ENCODE measurements at regions not wholly inside any gene's neighbourhood (a gene's known extent, or its start where the extent isn't known, plus 50 kb on each side); places are given as distances from the start of the nearest gene placed in this dataset.

GRCh38 chr10:28147706-28148105 is 148.8 kb upstream of the ODAD2 start:
- H3K9me3 ChIP-seq (ENCODE audit: control insufficient read depth, low read length): no peaks in the 10 kb centered on the region
- DNase-seq: no peak
- H3K4me1 ChIP-seq (ENCODE audit: control insufficient read depth, insufficient read depth, low read length, poor library complexity, severe bottlenecking): no peaks in the 10 kb centered on the region
- H3K27ac ChIP-seq (ENCODE audit: insufficient read depth, low read length, poor library complexity, severe bottlenecking): no peak overlapping the region
- no peak overlapping the region for H3K4me3 ChIP-seq (ENCODE audit: insufficient read depth, low read depth, low read length, poor library complexity, severe bottlenecking)
- H3K27me3 ChIP-seq (replicated peaks; ENCODE audit: control insufficient read depth, insufficient read depth, low read length, poor library complexity, severe bottlenecking): no peaks in the 10 kb centered on the region
- peaks cover 13% of the 10 kb centered on the region for H3K36me3 ChIP-seq (ENCODE audit: control insufficient read depth, insufficient read depth, low read length)

GRCh38 chr10:28139138-28139537 is 140.3 kb upstream of the ODAD2 start:
- H3K9me3 ChIP-seq (ENCODE audit: control insufficient read depth, low read length): no peaks in the 10 kb centered on the region
- no peaks in the 10 kb centered on the region for H3K36me3 ChIP-seq (ENCODE audit: control insufficient read depth, insufficient read depth, low read length)
- no peak overlapping the region for H3K4me3 ChIP-seq (ENCODE audit: insufficient read depth, low read depth, low read length, poor library complexity, severe bottlenecking)
- no peak overlapping the region for H3K27ac ChIP-seq (ENCODE audit: insufficient read depth, low read length, poor library complexity, severe bottlenecking)
- no peaks in the 10 kb centered on the region for H3K4me1 ChIP-seq (ENCODE audit: control insufficient read depth, insufficient read depth, low read length, poor library complexity, severe bottlenecking)
- DNase-seq: no peak
- no peaks in the 10 kb centered on the region for H3K27me3 ChIP-seq (replicated peaks; ENCODE audit: control insufficient read depth, insufficient read depth, low read length, poor library complexity, severe bottlenecking)

GRCh38 chr10:28137907-28138880 is 139.3 kb upstream of the ODAD2 start:
- no peak overlapping the region for H3K4me3 ChIP-seq (ENCODE audit: insufficient read depth, low read depth, low read length, poor library complexity, severe bottlenecking)
- no peak for DNase-seq
- no peaks in the 10 kb centered on the region for H3K27me3 ChIP-seq (replicated peaks; ENCODE audit: control insufficient read depth, insufficient read depth, low read length, poor library complexity, severe bottlenecking)
- H3K4me1 ChIP-seq (ENCODE audit: control insufficient read depth, insufficient read depth, low read length, poor library complexity, severe bottlenecking): no peaks in the 10 kb centered on the region
- no peak overlapping the region for H3K27ac ChIP-seq (ENCODE audit: insufficient read depth, low read length, poor library complexity, severe bottlenecking)
- peaks cover 3% of the 10 kb centered on the region for H3K36me3 ChIP-seq (ENCODE audit: control insufficient read depth, insufficient read depth, low read length)
- no peaks in the 10 kb centered on the region for H3K9me3 ChIP-seq (ENCODE audit: control insufficient read depth, low read length)

GRCh38 chr10:28135258-28135657 is 136.4 kb upstream of the ODAD2 start:
- Histone ChIP-seq H3K4me1 (ENCODE audit: control insufficient read depth, insufficient read depth, low read length, poor library complexity, severe bottlenecking) (no peaks in the 10 kb centered on the region), H3K9me3 (ENCODE audit: control insufficient read depth, low read length) (no peaks in the 10 kb centered on the region), H3K36me3 (ENCODE audit: control insufficient read depth, insufficient read depth, low read length) (peaks cover 8% of the 10 kb centered on the region), H3K27ac (ENCODE audit: insufficient read depth, low read length, poor library complexity, severe bottlenecking) (no peak overlapping the region), H3K4me3 (ENCODE audit: insufficient read depth, low read depth, low read length, poor library complexity, severe bottlenecking) (no peak overlapping the region), H3K27me3 (replicated peaks; ENCODE audit: control insufficient read depth, insufficient read depth, low read length, poor library complexity, severe bottlenecking) (no peaks in the 10 kb centered on the region)
- DNase-seq: no peak

GRCh38 chr10:28130267-28130666 is 131.4 kb upstream of the ODAD2 start:
- DNase-seq: no peak
- Histone ChIP-seq H3K9me3 (ENCODE audit: control insufficient read depth, low read length) (no peaks in the 10 kb centered on the region), H3K27ac (ENCODE audit: insufficient read depth, low read length, poor library complexity, severe bottlenecking) (no peak overlapping the region), H3K36me3 (ENCODE audit: control insufficient read depth, insufficient read depth, low read length) (peaks cover 13% of the 10 kb centered on the region), H3K4me1 (ENCODE audit: control insufficient read depth, insufficient read depth, low read length, poor library complexity, severe bottlenecking) (no peaks in the 10 kb centered on the region), H3K27me3 (replicated peaks; ENCODE audit: control insufficient read depth, insufficient read depth, low read length, poor library complexity, severe bottlenecking) (no peaks in the 10 kb centered on the region), H3K4me3 (ENCODE audit: insufficient read depth, low read depth, low read length, poor library complexity, severe bottlenecking) (no peak overlapping the region)

GRCh38 chr10:28127881-28128280 is 129.0 kb upstream of the ODAD2 start:
- peaks cover 13% of the 10 kb centered on the region for H3K36me3 ChIP-seq (ENCODE audit: control insufficient read depth, insufficient read depth, low read length)
- H3K27ac ChIP-seq (ENCODE audit: insufficient read depth, low read length, poor library complexity, severe bottlenecking): no peak overlapping the region
- DNase-seq: no peak

GRCh38 chr10:28125701-28126100 is 126.8 kb upstream of the ODAD2 start:
- peaks cover 18% of the 10 kb centered on the region for H3K36me3 ChIP-seq (ENCODE audit: control insufficient read depth, insufficient read depth, low read length)
- no peaks in the 10 kb centered on the region for H3K9me3 ChIP-seq (ENCODE audit: control insufficient read depth, low read length)
- DNase-seq: no peak
- H3K4me1 ChIP-seq (ENCODE audit: control insufficient read depth, insufficient read depth, low read length, poor library complexity, severe bottlenecking): no peaks in the 10 kb centered on the region
- H3K27ac ChIP-seq (ENCODE audit: insufficient read depth, low read length, poor library complexity, severe bottlenecking): no peak overlapping the region
- no peaks in the 10 kb centered on the region for H3K27me3 ChIP-seq (replicated peaks; ENCODE audit: control insufficient read depth, insufficient read depth, low read length, poor library complexity, severe bottlenecking)
- no peak overlapping the region for H3K4me3 ChIP-seq (ENCODE audit: insufficient read depth, low read depth, low read length, poor library complexity, severe bottlenecking)

More at GRCh38 chr10:28127881-28128280, 129.0 kb upstream of the ODAD2 start:
- no peak overlapping the region for H3K4me3 ChIP-seq (ENCODE audit: insufficient read depth, low read depth, low read length, poor library complexity, severe bottlenecking)
- no peaks in the 10 kb centered on the region for H3K9me3 ChIP-seq (ENCODE audit: control insufficient read depth, low read length)
- H3K4me1 ChIP-seq (ENCODE audit: control insufficient read depth, insufficient read depth, low read length, poor library complexity, severe bottlenecking): no peaks in the 10 kb centered on the region
- H3K27me3 ChIP-seq (replicated peaks; ENCODE audit: control insufficient read depth, insufficient read depth, low read length, poor library complexity, severe bottlenecking): no peaks in the 10 kb centered on the region

GRCh38 chr10:28120795-28121194 is 121.9 kb upstream of the ODAD2 start:
- Histone ChIP-seq H3K27me3 (replicated peaks; ENCODE audit: control insufficient read depth, insufficient read depth, low read length, poor library complexity, severe bottlenecking) (no peaks in the 10 kb centered on the region), H3K36me3 (ENCODE audit: control insufficient read depth, insufficient read depth, low read length) (peaks cover 21% of the 10 kb centered on the region), H3K27ac (ENCODE audit: insufficient read depth, low read length, poor library complexity, severe bottlenecking) (no peak overlapping the region), H3K9me3 (ENCODE audit: control insufficient read depth, low read length) (no peaks in the 10 kb centered on the region), H3K4me1 (ENCODE audit: control insufficient read depth, insufficient read depth, low read length, poor library complexity, severe bottlenecking) (no peaks in the 10 kb centered on the region), H3K4me3 (ENCODE audit: insufficient read depth, low read depth, low read length, poor library complexity, severe bottlenecking) (no peak overlapping the region)
- no peak for DNase-seq

GRCh38 chr10:28120043-28120749 is 121.3 kb upstream of the ODAD2 start:
- no peaks in the 10 kb centered on the region for H3K9me3 ChIP-seq (ENCODE audit: control insufficient read depth, low read length)
- DNase-seq: no peak
- H3K27me3 ChIP-seq (replicated peaks; ENCODE audit: control insufficient read depth, insufficient read depth, low read length, poor library complexity, severe bottlenecking): no peaks in the 10 kb centered on the region
- peaks cover 21% of the 10 kb centered on the region for H3K36me3 ChIP-seq (ENCODE audit: control insufficient read depth, insufficient read depth, low read length)
- H3K27ac ChIP-seq (ENCODE audit: insufficient read depth, low read length, poor library complexity, severe bottlenecking): no peak overlapping the region
- no peak overlapping the region for H3K4me3 ChIP-seq (ENCODE audit: insufficient read depth, low read depth, low read length, poor library complexity, severe bottlenecking)
- no peaks in the 10 kb centered on the region for H3K4me1 ChIP-seq (ENCODE audit: control insufficient read depth, insufficient read depth, low read length, poor library complexity, severe bottlenecking)
